Stimulated activated CD4-positive, alpha-beta T cell treated with anti-CD3 and anti-CD28 coated beads, Interleukin-12 subunit alpha, Interleukin-12 subunit beta, amount 100 ng/mL, for 24 hours (primary cell): ENCODE measurements at regions not wholly inside any gene's neighbourhood (a gene's known extent, or its start where the extent isn't known, plus 50 kb on each side); places are given as distances from the start of the nearest gene placed in this dataset.
"Not testable (repeated sequence)": the region's sequence is repeated elsewhere in the genome, so short reads cannot be mapped to it uniquely, and the experiment has no call there.

Source experiments
- DNase-seq, 2 experiments: peaks; one replicate each; pipeline ENCODE4 v3.0.0-alpha.2; 2020; ENCODE audit warnings: low read depth in 2 of 2

GRCh38 chr2:62410926-62411456 is 95.0 kb downstream of the TMEM17 start:
- no peak for DNase-seq

DNA sequence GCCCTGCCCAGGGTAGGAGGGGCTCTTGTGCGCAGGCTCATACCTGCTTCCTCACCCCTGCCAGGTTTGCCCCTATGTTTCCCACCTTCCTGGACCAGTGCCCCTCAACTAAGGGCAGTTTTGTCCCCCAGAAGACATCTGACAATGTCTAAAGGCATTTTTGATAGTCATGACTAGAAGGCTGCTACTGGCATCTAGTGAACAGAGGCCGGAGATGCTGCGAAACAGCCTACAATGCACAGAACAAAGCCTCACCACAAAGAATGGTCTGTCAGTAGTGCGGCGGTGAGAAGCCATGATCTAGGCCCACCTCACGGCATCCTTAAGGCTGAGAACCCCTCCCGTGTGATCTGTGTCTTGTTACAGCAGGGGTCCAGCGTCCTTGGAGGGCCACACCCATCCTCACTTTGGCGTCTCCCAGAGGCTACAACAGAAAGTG is 96.0 kb downstream of the TMEM17 start:
- no peak for DNase-seq

DNA sequence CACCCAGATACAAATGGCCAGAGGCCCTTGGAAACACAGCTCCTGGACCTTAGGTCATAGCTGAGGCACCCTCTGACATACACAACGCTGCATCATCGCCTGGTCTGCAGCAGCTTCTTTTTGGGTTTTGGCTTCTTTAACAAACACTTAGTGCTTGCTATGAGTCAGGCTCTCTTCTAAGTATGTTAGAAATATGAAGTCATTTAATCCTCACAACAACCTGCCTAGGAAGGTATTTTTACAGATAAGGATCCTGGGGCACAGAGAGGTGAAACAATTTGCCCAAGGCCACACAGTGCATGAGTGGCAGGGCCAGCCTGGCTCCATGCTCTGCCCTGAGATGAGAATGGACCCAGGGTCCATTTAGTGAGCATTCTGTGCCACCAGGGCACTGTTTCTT is 96.6 kb downstream of the TMEM17 start:
- no peak for DNase-seq

GRCh38 chr2:62408241-62408677 is 97.7 kb downstream of the TMEM17 start:
- DNase-seq = no peak

GRCh38 chr2:62407838-62408237 is 98.2 kb downstream of the TMEM17 start:
- no peak for DNase-seq

DNA sequence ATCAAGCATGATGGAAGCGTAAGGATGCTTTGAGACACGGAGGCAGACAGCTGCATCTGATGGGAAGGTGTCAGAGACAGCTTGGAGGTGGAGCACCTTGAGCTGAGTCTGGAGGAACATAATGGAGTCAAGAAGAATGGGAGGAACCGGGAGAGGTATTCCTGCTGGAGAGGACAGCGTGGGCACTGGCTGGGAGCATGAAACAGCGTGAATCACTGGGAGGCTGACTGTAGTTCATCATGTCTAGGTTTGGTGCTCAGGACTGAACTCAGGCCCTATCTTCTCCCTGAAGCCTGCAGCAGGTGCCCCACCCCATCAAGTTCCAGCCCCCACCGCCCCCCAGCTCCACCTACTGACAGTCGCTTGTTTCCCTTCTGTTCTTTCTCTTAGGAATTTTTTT is 98.6 kb downstream of the TMEM17 start:
- no peak for DNase-seq

- no peak for DNase-seq
Observed at GRCh38 chr2:62406573-62407043, 99.4 kb downstream of the TMEM17 start.

- DNase-seq = no peak
Observed at GRCh38 chr2:62404913-62405312, 101.1 kb downstream of the TMEM17 start.

- no peak for DNase-seq
Observed at GRCh38 chr2:62402156-62402555, 103.8 kb downstream of the TMEM17 start.

GRCh38 chr2:62398356-62398755 is 107.6 kb downstream of the TMEM17 start:
- DNase-seq = no peak

GRCh38 chr2:62396880-62397279 is 109.1 kb downstream of the TMEM17 start:
- no peak for DNase-seq

DNA sequence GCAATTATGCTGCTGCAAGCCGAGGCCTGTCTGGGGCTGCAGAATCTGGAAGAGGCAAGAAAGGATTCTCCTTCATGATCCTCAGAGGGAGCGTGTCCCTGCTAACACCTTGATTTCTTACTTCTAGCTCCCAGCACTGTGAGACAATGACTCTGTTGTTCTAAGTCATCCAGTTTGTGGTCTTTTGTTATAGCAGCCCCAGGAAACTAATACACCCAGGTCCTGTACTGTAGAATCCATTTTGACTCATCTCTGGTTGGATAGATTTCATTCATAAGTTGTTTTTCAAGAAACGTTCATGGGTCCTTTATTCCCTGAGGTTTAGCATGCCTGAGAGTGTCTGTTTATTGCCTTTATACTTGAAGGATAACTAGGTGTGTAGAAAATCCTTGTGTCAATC is 112.7 kb downstream of the TMEM17 start:
- no peak for DNase-seq

- no peak for DNase-seq
Observed at GRCh38 chr2:62391696-62392095, 114.3 kb downstream of the TMEM17 start.

- not testable (repeated sequence) for DNase-seq
Observed at GRCh38 chr2:62386378-62386777, 119.6 kb downstream of the TMEM17 start.

DNA sequence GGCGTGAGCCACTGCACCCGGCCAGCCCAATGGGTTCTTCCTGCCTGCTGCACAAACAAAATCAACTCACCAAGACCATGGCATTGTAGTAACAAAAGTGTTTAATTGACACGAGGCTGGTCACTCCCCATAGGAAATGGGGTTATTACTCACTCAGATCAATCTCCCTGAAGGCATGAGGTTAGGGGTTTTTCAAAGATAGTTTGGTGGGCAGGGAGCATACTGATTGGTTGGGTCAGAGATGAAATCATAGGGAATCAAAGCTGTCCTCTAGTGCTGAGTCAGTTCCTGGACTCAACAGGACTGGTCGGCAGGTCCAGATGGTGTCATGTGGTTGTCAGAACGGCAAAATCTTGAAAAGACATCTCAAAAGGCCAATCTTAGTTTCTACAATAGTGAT is 122.1 kb downstream of the TMEM17 start:
- DNase-seq = no peak

DNA sequence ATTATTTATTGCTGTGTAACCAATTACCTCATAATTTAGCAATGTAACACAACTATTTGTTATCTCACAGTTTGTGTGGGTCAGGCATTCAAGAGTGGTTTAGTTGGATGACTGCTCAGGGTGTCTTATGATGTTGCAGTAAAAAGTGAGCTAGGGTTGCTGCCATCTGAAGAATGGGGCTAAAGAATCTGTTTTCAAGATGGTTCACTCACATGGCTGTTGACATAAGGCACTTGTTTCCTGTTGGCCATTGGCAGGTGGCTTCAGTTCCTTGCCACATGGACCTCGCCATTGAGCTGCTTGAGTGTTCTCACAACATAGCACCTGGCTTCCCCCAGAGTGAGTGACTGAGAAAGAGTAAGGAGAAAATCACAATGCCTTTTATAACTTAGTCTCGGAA is 123.2 kb downstream of the TMEM17 start:
- DNase-seq = no peak

- DNase-seq = no peak
Observed at GRCh38 chr2:62382122-62382521, 123.9 kb downstream of the TMEM17 start.

DNA sequence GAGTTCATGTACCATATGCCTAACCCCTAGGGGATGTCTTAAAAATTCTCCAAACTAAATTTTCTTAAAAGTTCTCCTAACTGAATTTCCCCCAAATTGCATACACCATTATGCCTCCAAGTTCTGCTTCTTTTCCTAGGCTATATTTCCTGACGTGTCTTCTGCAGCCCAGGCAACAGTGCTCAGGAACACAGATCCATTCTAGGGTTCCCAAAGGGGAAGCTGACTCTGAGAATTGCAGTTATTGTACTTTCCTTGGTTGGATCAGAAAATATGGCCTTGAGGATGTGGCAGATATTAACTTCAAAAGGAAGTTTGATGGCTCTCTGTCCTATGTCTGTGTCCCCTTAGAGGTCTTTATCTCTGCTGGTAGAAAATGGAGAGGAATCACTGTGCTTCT is 124.3 kb downstream of the TMEM17 start:
- DNase-seq = no peak

- DNase-seq = no peak
Observed at GRCh38 chr2:62379566-62379965, 126.4 kb downstream of the TMEM17 start.

DNA sequence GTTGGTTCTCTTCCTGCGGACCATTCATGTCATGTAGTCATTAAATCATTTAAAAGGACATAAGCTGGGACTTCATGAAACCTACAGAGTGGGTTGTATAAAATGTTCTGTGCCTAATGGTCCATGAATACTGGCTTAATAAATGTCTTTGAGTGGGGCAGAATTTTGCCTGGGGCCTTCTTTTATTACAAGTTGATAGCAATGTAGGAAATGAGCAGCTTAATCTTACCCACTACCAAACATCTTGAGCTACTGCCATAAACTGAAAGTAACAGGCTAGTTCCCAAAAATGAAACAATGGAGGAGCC is 130.9 kb downstream of the TMEM17 start:
- no peak for DNase-seq

- no peak for DNase-seq
Observed at GRCh38 chr2:62374301-62375112, 131.5 kb downstream of the TMEM17 start.

DNA sequence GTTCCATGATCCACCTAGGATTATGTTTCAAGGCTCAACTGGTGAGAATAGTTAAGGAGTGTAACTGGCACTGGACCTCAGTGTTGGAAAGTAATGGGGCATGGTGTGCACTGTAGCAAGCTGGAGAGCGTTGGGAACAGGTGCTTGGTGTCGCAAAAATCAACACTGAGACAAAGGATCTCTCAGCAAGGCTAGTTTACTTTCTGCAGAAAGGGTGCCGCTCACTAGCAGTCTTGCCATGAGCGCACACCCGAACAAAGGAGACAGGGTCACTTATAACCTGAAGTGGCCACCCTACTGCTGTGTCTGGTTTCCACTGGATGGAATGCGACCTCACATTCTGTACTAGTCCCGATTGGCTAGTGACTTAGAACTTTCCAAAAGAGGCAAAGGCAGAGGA is 133.2 kb downstream of the TMEM17 start:
- no peak for DNase-seq
